ENCODE measurements at regions not wholly inside any gene's neighbourhood (a gene's known extent, or its start where the extent isn't known, plus 50 kb on each side); places are given as distances from the start of the nearest gene placed in this dataset.

GRCh38 chr10:121380211-121380610 lies 218.0 kb downstream of the FGFR2 start:
- no peak for TF ChIP-seq CTCF (IDR thresholded peaks at IDR 0.05)
- TF ChIP-seq EZH2 (IDR thresholded peaks at IDR 0.05; ENCODE audit: borderline replicate concordance, insufficient read depth, low read depth, low read length, poor library complexity, severe bottlenecking) = no peak

Data from B cell (primary cell).